Activated naive CD4-positive, alpha-beta T cell treated with anti-CD3 and anti-CD28 coated beads, Interleukin-2, amount 50 U/mL, for 16 hours (primary cell): ENCODE measurements at regions not wholly inside any gene's neighbourhood (a gene's known extent, or its start where the extent isn't known, plus 50 kb on each side); places are given as distances from the start of the nearest gene placed in this dataset.

Source experiments
- DNase-seq: peaks from one replicate; pipeline ENCODE4 v3.0.0-alpha.2; 2020

- no peak for DNase-seq
These were observed 50.3 kb upstream of the CXCL12 start for GRCh38 chr10:44435196-44435595.

GRCh38 chr10:44436240-44436639, 51.3 kb upstream of the CXCL12 start:
- DNase-seq, result no peak

- no peak for DNase-seq
These were observed 53.1 kb upstream of the CXCL12 start for GRCh38 chr10:44437840-44438511.

- no peak for DNase-seq
These were observed 54.5 kb upstream of the CXCL12 start for GRCh38 chr10:44439239-44439957.

DNA sequence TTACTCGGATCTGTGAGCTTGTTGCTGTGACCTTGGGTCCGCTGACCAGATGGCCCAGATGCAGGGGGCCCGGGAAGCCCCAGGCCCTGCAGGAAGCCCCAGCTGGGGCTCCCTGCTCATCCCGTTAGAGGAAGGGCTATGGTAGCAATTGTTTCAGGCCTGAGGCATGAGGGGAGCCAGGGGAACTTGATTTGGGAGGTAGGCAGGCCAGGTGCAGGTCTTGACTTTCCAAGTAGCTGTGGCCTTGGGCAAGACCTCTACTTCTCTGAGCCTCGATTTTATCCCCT, 55.0 kb upstream of the CXCL12 start:
- DNase-seq, result no peak

GRCh38 chr10:44457259-44457658, 72.4 kb upstream of the CXCL12 start:
- no peak for DNase-seq

DNA sequence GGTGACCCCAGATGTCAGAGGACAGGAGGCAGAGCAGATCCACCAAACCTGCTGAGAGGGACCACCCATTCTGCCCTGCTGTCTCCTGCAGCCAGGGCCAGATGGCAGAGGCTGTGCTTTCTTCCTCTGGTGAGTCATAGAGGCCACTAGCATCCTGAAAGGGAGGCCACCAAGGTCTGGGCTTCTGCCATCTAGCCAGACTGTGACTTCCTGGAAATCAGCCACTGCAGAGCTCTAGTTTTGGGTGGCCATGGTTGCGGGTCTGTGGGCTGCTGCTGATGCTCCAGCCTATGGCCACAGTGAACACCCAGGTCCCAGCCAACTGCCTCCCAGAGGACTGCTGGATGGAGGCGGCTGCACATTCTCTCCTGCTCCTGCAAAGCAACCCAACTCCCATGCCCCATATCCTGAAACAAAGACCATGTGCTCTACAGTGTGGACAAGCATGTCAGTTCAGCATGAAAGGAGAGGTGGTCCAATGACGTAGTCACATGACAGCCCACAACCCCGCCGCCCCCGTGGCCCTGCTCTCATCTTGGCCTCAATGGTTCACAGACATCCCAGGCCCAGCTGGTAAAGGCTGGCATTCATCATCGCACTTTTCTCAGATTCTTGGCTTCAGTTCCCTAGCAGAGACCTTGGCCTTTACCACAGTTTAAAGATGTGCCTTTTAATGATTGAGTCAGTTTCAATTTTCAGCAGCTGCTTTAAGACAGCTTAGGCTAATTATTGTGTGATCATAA, 73.9 kb upstream of the CXCL12 start:
- DNase-seq, result no peak

- no peak for DNase-seq
These were observed 74.8 kb upstream of the CXCL12 start for GRCh38 chr10:44459671-44460070.

DNA sequence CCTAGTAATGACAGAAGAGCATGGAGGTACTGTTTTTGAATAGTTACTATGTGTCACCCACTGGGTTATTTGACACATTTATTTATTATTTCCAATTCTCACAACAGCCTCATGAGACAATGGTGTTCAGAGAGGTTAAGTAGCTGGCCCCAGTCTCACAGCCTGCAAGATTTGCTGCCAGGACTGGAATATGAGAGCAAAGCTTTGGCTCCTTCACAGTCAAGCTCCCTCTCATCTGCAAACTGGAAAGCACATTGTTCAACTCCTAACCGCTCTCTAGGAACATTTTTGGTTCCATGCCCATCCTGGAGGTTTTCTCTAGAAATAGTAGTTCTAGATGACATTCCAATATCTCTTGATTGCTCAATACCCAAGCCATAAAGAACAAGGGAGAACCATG, 75.5 kb upstream of the CXCL12 start:
- no peak for DNase-seq

DNA sequence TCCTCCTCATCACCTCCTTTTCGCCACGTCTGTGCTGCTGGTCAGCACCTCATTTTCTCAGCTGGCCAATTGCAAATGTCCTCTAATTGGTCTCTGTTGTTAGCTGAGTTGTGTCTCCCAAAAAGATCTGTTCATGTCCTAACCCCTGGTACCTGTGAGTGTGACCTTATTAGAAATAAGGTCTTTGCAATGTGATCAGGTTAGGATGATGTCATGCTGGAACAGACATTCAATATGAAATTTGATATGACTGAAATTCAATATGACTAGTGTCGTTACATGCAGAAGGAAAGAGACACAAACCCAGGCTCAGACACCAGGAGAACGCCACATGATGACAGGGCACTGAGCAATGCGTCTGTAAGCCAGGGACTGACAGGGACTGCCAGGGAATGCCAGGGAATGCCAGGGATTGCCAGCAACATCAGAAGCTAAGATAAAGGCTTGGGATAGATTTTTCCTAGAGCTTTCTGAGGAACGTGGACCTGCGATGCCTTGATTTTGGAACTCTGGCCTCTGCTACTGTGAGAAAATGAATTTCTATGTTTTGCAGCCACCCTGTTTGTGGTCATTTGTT, 77.5 kb upstream of the CXCL12 start:
- no peak for DNase-seq

GRCh38 chr10:44463511-44464121, 78.7 kb upstream of the CXCL12 start:
- DNase-seq, result no peak

- DNase-seq, result no peak
These were observed 79.6 kb upstream of the CXCL12 start for GRCh38 chr10:44464503-44464902.

GRCh38 chr10:44465401-44466115, 80.7 kb upstream of the CXCL12 start:
- no peak for DNase-seq

GRCh38 chr10:44466236-44466635, 81.3 kb upstream of the CXCL12 start:
- DNase-seq, result no peak

- DNase-seq, result no peak
These were observed 82.2 kb upstream of the CXCL12 start for GRCh38 chr10:44467090-44467489.

DNA sequence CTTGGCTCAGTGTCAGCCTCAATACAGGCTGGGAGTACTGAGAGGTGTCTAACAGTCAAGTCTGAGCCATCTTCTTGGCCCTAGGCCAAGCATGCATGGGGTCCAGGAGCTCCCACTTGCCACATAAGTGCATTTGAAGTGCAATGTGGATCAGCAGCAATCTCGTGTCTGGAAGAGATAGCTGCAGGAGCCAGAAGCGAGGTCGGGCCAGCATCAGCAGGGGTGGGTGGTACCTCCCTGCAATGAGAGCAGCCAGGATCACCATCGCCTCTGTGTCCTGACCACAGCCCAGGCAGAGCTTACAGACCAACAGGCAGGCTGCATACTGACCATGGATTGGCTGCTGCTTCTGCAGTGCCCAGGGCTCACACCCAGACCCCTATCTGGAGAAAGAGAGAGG, 83.0 kb upstream of the CXCL12 start:
- DNase-seq, result no peak

DNA sequence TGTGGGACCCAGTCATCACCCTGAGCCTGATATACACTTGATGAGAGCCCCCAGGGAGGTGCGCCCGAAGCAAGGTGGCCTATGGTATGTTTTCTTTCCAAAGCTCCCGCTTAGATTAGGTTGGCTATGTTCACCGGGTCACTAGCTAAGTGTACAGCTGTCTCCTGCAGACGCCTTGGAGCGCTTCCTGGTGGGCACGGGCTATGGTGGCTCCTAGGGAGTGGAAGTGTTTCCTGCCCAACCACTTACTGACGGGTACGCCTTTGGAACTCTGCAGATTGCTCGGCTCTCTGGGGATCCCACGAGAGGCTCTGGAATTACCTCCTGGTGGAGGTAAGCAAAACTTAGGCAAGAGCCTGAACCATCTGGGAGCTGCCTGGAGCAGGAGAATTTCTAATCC, 83.6 kb upstream of the CXCL12 start:
- DNase-seq, result no peak

- no peak for DNase-seq
These were observed 84.1 kb upstream of the CXCL12 start for GRCh38 chr10:44468965-44469364.

GRCh38 chr10:44470784-44471183, 85.9 kb upstream of the CXCL12 start:
- DNase-seq, result no peak

- no peak for DNase-seq
These were observed 86.5 kb upstream of the CXCL12 start for GRCh38 chr10:44471410-44471809.

- no peak for DNase-seq
These were observed 88.2 kb upstream of the CXCL12 start for GRCh38 chr10:44473146-44473545.

DNA sequence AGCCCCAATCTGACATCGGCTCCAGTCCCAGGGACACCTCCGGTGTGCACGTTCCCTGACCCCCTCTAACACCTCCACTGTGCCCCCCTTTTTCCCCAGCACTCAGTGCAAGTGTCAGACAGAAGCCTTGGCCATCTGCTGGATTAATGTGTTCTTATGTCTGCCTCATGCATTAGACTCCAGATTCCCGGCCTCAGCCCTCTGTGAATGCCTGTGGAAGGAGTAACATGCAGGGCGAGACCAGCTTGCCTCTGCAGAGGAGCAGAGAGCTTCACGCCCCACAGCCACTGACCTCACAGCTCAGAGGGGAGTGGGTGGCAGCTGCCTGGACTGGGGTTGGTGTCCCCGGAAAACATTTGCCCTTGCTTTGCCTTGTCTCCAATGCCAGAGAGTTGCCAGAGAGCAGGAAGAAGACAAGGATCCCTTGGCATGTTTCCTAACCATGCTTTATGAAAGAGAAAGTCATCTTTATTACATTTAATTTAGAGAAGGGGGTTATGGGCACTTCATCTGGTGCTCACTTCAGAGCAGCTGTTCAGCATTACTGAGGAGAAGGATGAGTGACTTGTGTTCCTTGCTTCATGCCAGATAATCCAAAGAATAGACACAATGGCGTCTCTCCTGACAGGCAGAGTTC, 91.6 kb upstream of the CXCL12 start:
- DNase-seq, result no peak
